Liver (tissue), 3 donors: ENCODE measurements at regions not wholly inside any gene's neighbourhood (a gene's known extent, or its start where the extent isn't known, plus 50 kb on each side); places are given as distances from the start of the nearest gene placed in this dataset.

ENCODE experiments used
- CTCF ChIP-seq: fragments of 150-350 bp; IDR thresholded peaks from 2 replicates; pipeline ENCODE4 v1.5.1; 2017; ENCODE audit warnings: improper control_type of control experiment, low read depth, low read length; ENCODE audit not compliant: missing input control
- FOXA2 ChIP-seq: IDR thresholded peaks from 2 replicates; pipeline ENCODE4 v1.6.1; 2016; ENCODE audit warnings: antibody characterized with exemption
- REST ChIP-seq: IDR thresholded peaks from 2 replicates; pipeline ENCODE4 v1.6.1; 2016; ENCODE audit warnings: antibody characterized with exemption, mild to moderate bottlenecking
- RXRA ChIP-seq, 2 donors: IDR thresholded peaks; 2 replicates each; pipeline ENCODE4 v1.6.1; 2017 to 2018; ENCODE audit warnings: antibody characterized with exemption in 2 of 2, mild to moderate bottlenecking in 1 of 2
- YY1 ChIP-seq: IDR thresholded peaks from 2 replicates; pipeline ENCODE4 v1.6.1; 2016; ENCODE audit warnings: antibody characterized with exemption, mild to moderate bottlenecking
- TF ChIP-seq, protein P1 (sequence below): IDR thresholded peaks from 2 replicates; pipeline ENCODE4 v1.6.1; 2016; ENCODE audit warnings: antibody characterized with exemption
- donor health status: healthy.
- donor health status: healthy.

GRCh38 chr4:154009191-154009590 is 220.3 kb upstream of the SFRP2 start:
- TF ChIP-seq CTCF (no peak), REST (no peak), RXRA (IDR thresholded peaks at IDR 0.05) (no peak), YY1 (no peak), FOXA2 (no peak)
- TF ChIP-seq, protein P1, sequence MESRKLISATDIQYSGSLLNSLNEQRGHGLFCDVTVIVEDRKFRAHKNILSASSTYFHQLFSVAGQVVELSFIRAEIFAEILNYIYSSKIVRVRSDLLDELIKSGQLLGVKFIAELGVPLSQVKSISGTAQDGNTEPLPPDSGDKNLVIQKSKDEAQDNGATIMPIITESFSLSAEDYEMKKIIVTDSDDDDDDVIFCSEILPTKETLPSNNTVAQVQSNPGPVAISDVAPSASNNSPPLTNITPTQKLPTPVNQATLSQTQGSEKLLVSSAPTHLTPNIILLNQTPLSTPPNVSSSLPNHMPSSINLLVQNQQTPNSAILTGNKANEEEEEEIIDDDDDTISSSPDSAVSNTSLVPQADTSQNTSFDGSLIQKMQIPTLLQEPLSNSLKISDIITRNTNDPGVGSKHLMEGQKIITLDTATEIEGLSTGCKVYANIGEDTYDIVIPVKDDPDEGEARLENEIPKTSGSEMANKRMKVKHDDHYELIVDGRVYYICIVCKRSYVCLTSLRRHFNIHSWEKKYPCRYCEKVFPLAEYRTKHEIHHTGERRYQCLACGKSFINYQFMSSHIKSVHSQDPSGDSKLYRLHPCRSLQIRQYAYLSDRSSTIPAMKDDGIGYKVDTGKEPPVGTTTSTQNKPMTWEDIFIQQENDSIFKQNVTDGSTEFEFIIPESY: no peak
